LNCaP clone FGC (cell line): ENCODE measurements at regions not wholly inside any gene's neighbourhood (a gene's known extent, or its start where the extent isn't known, plus 50 kb on each side); places are given as distances from the start of the nearest gene placed in this dataset.
A peak's percentile ranks its signal among the peaks of the same experiment; 100 is the strongest.

Experiments
- DNase-seq: peaks from one replicate; pipeline ENCODE4 v3.0.0-alpha.2; 2011; ENCODE audit warnings: low read depth
- H3K4me3 ChIP-seq: 2 replicates; pipeline ENCODE4 v1.5.1; 2011; ENCODE audit warnings: mild to moderate bottlenecking, low read depth, low read length, control low read depth
- TF ChIP-seq, protein P1 (sequence below): IDR thresholded peaks from 2 replicates; pipeline ENCODE4 v1.5.1; 2012; ENCODE audit warnings: mild to moderate bottlenecking; ENCODE audit not compliant: control insufficient read depth, insufficient read depth; ENCODE audit errors: extremely low read depth

DNA sequence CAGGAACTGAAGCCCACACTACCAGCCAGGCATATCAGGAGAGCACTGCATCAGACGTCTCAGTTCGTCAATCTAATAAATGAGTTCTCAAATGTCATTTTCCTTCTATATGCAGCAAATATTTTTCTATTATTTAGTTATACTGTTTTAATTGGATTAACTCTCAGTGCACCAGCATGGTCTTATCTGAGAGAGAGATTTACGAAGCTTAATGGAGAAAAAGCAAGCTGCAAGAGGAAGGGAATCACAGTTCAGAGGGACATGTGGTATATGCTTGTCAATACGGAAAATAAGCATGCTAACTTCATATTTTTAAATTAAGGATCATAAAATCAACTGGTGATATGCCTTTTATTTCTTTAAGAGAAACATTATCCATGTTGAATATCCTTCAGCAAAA, 213.1 kb upstream of the NECTIN3 start:
- DNase-seq: no peak
- H3K4me3 ChIP-seq: no peak overlapping the region
- TF ChIP-seq, protein P1, sequence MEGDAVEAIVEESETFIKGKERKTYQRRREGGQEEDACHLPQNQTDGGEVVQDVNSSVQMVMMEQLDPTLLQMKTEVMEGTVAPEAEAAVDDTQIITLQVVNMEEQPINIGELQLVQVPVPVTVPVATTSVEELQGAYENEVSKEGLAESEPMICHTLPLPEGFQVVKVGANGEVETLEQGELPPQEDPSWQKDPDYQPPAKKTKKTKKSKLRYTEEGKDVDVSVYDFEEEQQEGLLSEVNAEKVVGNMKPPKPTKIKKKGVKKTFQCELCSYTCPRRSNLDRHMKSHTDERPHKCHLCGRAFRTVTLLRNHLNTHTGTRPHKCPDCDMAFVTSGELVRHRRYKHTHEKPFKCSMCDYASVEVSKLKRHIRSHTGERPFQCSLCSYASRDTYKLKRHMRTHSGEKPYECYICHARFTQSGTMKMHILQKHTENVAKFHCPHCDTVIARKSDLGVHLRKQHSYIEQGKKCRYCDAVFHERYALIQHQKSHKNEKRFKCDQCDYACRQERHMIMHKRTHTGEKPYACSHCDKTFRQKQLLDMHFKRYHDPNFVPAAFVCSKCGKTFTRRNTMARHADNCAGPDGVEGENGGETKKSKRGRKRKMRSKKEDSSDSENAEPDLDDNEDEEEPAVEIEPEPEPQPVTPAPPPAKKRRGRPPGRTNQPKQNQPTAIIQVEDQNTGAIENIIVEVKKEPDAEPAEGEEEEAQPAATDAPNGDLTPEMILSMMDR: no peak

DNA sequence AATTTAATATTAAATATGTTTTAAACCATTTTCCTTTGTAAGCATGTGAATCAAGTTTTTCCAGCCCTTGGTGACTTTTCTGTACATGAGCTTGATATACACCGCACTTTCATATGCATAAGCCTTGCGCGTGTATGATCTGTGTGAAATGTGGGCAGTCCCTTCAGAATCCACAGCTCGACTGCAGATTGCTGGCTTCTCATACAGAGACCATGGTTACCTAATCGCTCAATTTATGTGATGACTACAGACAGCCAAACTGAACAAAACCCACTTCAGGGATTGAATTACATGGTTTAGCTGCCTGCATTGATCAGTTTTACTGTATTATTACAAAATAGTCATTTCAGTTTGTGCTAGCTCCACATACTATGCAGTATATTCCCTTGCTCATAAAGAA, 212.3 kb upstream of the NECTIN3 start:
- no peak for DNase-seq
- TF ChIP-seq, protein P1: no peak
- H3K4me3 ChIP-seq: no peak overlapping the region

DNA sequence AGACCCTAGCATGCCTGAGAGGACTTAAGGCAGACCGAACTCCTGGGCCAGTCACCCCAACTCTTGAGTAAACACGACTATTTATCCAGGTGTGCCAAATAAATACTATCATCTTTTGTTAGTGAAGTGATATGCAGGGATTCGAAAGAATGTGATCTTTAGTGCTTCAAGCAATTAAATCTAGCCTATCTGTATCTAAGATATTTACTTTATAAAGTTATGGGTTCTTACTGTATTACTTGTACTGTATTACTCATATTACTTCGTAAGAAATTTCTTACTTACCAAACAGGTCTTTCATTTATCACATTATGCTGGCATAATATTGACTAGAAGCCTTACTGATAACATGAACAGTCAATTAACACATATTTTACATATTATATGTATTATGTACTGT, 211.6 kb upstream of the NECTIN3 start:
- H3K4me3 ChIP-seq: no peak overlapping the region
- TF ChIP-seq, protein P1: no peak
- DNase-seq: peak; percentile 74

DNA sequence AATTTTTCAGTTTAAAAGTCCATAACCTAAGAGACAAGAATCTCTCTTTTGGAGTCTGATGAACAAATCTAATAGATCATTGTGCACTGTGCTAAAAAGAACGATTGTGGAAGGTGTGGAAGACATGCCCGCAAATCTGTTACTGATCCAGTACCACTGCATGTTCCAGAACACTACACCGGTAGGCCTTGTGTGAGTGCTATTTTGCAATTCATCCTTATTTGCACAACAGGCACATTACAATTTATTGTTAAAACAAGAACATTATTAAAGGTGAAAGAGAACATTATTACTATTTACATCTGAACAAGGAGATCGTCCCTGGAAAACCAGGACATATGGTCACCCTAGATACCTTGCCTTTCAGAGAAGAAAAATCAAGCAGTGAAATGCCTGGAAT, 205.7 kb upstream of the NECTIN3 start:
- TF ChIP-seq, protein P1: no peak

DNA sequence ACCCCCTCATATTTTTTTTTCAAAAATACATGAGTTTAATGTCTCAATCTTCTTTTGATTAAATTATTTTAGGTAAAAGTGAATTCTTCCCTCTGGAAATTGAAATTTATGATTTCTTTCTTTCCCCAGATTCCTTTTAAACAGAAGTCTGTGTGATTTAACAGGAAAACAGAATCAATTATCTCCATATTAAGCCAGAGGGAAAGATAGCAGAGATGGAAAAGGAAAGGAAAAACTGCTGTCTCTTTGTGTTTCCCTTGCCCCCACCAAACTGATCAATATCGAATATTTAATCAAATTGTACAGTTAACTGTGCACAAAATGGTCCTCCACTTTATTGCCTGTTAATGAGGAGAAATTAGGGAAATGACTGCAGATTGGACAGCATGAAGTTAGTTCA, 203.5 kb upstream of the NECTIN3 start:
- no peak overlapping the region for H3K4me3 ChIP-seq
- DNase-seq: no peak
- TF ChIP-seq, protein P1: no peak

More for the DNA sequence above, 205.7 kb upstream of the NECTIN3 start:
- DNase-seq: peak; percentile 66
- no peak overlapping the region for H3K4me3 ChIP-seq

DNA sequence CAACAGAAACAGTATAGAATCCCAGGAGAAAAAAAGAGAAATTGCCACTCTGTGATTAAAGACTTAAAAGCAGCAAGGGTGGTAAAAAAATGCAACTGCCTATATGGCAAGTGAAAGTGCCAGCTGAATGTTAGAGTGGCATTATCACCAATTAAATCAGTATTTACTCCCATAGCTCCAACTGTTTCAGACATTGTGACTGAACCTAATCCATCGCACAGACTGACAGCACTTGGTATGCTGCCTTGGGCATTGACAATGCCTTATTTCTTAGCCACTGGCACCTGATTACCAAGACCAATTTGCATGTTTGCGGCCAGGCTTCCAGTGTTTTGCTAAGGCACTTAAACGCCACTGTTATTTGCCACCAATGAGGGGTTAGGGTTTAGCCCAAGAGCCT, 201.9 kb upstream of the NECTIN3 start:
- H3K4me3 ChIP-seq: no peak overlapping the region
- TF ChIP-seq, protein P1: no peak
- DNase-seq: no peak

DNA sequence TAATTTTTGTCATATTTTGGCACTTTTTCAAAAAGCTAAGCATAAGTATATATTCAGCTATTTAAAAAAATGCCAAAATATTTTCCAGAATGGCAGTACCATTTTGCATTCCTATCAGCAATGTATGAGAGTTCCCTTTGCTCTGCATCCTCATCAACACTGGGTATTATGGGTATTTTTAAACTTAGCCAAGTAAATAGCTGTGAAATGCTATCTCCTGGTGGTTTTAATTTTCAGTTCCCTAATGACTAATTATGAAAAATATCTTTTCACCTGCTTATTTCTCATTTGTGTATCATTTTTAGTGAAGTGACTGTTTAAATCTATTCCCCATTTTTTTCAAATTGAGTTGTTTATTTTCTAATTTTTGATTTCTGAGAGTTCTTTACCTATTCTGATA, 199.7 kb upstream of the NECTIN3 start:
- H3K4me3 ChIP-seq: no peak overlapping the region
- no peak for DNase-seq
- TF ChIP-seq, protein P1: no peak
